Endometrial microvascular endothelial cells (primary cell): ENCODE measurements at regions not wholly inside any gene's neighbourhood (a gene's known extent, or its start where the extent isn't known, plus 50 kb on each side); places are given as distances from the start of the nearest gene placed in this dataset.

ENCODE experiments used
- in situ Hi-C: cut with HindIII; loops from 2 replicates; pipeline ENCODE4 v1.10.0; 2017; ENCODE audit warnings: low sequenced_read_pairs, low pct_unique_long_range_greater_than_20kb; ENCODE audit errors: inconsistent ontology term

GRCh38 chr1:23639460-23640095, 52.0 kb upstream of the RPL11 start:
- in situ Hi-C loops, result loop anchor here (10.0 kb wide), 1 partner anchor 85 kb away; the partner anchor contains the start of gene ID3

GRCh38 chr1:23638786-23639241, 52.8 kb upstream of the RPL11 start:
- in situ Hi-C loops, result loop anchor here (10.0 kb wide), 1 partner anchor 84 kb away; the partner anchor contains the start of gene ID3

GRCh38 chr1:23638188-23638619, 53.4 kb upstream of the RPL11 start:
- in situ Hi-C loops, result loop anchor here (10.0 kb wide), 1 partner anchor 83 kb away; the partner anchor contains the start of gene ID3

GRCh38 chr1:23636009-23636408, 55.6 kb upstream of the RPL11 start:
- in situ Hi-C loops, result loop anchor here (10.0 kb wide), 1 partner anchor 81 kb away; the partner anchor contains the start of gene ID3

- in situ Hi-C loops, result loop anchor here (10.0 kb wide), 1 partner anchor 80 kb away; the partner anchor contains the start of gene ID3
Observed at GRCh38 chr1:23634840-23635651, 56.6 kb upstream of the RPL11 start.

GRCh38 chr1:23634518-23634839, 57.1 kb upstream of the RPL11 start:
- in situ Hi-C loops, result loop anchor here (10.0 kb wide), 1 partner anchor 80 kb away; the partner anchor contains the start of gene ID3

GRCh38 chr1:23632479-23633160, 59.0 kb upstream of the RPL11 start:
- in situ Hi-C loops, result loop anchor here (10.0 kb wide), 1 partner anchor 78 kb away; the partner anchor contains the start of gene ID3

GRCh38 chr1:23629708-23630290, 61.8 kb upstream of the RPL11 start:
- in situ Hi-C loops, result loop anchor here (10.0 kb wide), 1 partner anchor 75 kb away; the partner anchor contains the start of gene ID3

- in situ Hi-C loops, result no loop called here
Observed at GRCh38 chr1:23628951-23629387, 62.6 kb upstream of the RPL11 start.

GRCh38 chr1:23627069-23627735, 64.4 kb upstream of the RPL11 start:
- in situ Hi-C loops, result no loop called here

- in situ Hi-C loops, result no loop called here
Observed at GRCh38 chr1:23625929-23626535, 65.6 kb upstream of the RPL11 start.

- in situ Hi-C loops, result no loop called here
Observed at GRCh38 chr1:23625459-23625858, 66.1 kb upstream of the RPL11 start.

GRCh38 chr1:23624440-23624839, 65.1 kb upstream of the ID3 start:
- in situ Hi-C loops, result no loop called here

GRCh38 chr1:23622284-23622683, 63.0 kb upstream of the ID3 start:
- in situ Hi-C loops, result no loop called here

- in situ Hi-C loops, result no loop called here
Observed at GRCh38 chr1:23620605-23621004, 61.3 kb upstream of the ID3 start.

- in situ Hi-C loops, result no loop called here
Observed at GRCh38 chr1:23619299-23620188, 60.2 kb upstream of the ID3 start.

- in situ Hi-C loops, result no loop called here
Observed at GRCh38 chr1:23618586-23619083, 59.3 kb upstream of the ID3 start.
